Activated T-helper 1 cell treated with anti-CD3 and anti-CD28 coated beads, Interleukin-12 subunit alpha, Interleukin-12 subunit beta, Interleukin-2, Interleukin-4 antibody, amounts not matched to agents 30 ng/mL and 10 ng/mL and 1 ng/mL, durations not matched to agents 14 hours and 24 hours and 36 hours (primary cell): ENCODE measurements at regions not wholly inside any gene's neighbourhood (a gene's known extent, or its start where the extent isn't known, plus 50 kb on each side); places are given as distances from the start of the nearest gene placed in this dataset.
"Not testable (repeated sequence)": the region's sequence is repeated elsewhere in the genome, so short reads cannot be mapped to it uniquely, and the experiment has no call there.

ENCODE experiments used
- DNase-seq: peaks from one replicate; pipeline ENCODE4 v3.0.0; 2021; ENCODE audit warnings: low spot score
- H3K27ac Mint-ChIP-seq: one replicate; pipeline ENCODE4 v1.8.0; 2021; ENCODE audit warnings: mild to moderate bottlenecking, mixed read lengths
- H3K27me3 Mint-ChIP-seq: one replicate; pipeline ENCODE4 v1.8.0; 2022; ENCODE audit warnings: mild to moderate bottlenecking, moderate library complexity, mixed read lengths; ENCODE audit not compliant: insufficient read depth
- H3K36me3 Mint-ChIP-seq: one replicate; pipeline ENCODE4 v1.8.0; 2021; ENCODE audit warnings: low read depth, mixed read lengths
- H3K4me1 Mint-ChIP-seq: one replicate; pipeline ENCODE4 v1.8.0; 2021; ENCODE audit warnings: low read depth, mixed read lengths
- H3K4me3 Mint-ChIP-seq: one replicate; pipeline ENCODE4 v1.8.0; 2021; ENCODE audit warnings: mild to moderate bottlenecking, moderate library complexity, mixed read lengths
- H3K9me3 Mint-ChIP-seq: one replicate; pipeline ENCODE4 v1.8.0; 2021; ENCODE audit warnings: mixed read lengths
- intact Hi-C: fragments of 100-400 bp; cut with micrococcal nuclease; formaldehyde crosslinking; loops from one replicate; pipeline ENCODE4 v1.15.1; 2024

- H3K4me1 Mint-ChIP-seq, DNase-seq, H3K9me3 Mint-ChIP-seq, H3K4me3 Mint-ChIP-seq, H3K27ac Mint-ChIP-seq, intact Hi-C loops, H3K36me3 Mint-ChIP-seq: not testable (repeated sequence)
- peaks cover 26% of the 10 kb centered on the region for H3K27me3 Mint-ChIP-seq
Measured at GRCh38 chr1:66466695-66467094, 67.3 kb upstream of the SGIP1 start.

- H3K9me3 Mint-ChIP-seq = no peaks in the 10 kb centered on the region
- H3K27me3 Mint-ChIP-seq = peaks cover 29% of the 10 kb centered on the region
Measured at GRCh38 chr1:66468722-66469121, 65.2 kb upstream of the SGIP1 start.

DNA sequence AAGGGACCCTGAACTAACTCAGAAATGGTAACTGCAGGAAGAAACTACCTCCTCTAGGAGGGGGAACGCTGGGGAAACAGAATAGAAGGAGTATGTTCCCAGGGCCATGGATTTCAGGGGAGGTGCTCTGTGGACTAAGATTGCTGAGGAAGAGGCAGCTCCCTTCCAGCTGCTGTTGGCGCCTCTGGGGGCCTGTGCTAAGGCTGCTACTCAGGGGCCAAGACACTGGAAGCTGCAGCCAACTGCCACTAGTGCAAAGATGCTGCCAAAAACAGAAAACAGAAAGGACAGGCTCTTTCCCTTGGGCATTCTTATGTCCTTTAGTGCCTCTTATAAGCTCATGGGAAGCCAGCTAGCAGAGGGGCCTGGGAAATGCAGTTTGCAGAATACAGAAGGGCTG, 58.0 kb upstream of the SGIP1 start:
- Mint-ChIP-seq H3K27me3 (peaks cover 9% of the 10 kb centered on the region), H3K9me3 (no peaks in the 10 kb centered on the region), H3K36me3 (no peaks in the 10 kb centered on the region), H3K27ac (no peak overlapping the region), H3K4me1 (no peaks in the 10 kb centered on the region), H3K4me3 (no peak overlapping the region)
- DNase-seq = no peak
- intact Hi-C loops = no loop called here

More at GRCh38 chr1:66468722-66469121, 65.2 kb upstream of the SGIP1 start:
- Mint-ChIP-seq H3K36me3 (no peaks in the 10 kb centered on the region), H3K4me3 (no peak overlapping the region), H3K4me1 (no peaks in the 10 kb centered on the region), H3K27ac (no peak overlapping the region)
- no peak for DNase-seq
- intact Hi-C loops = no loop called here

DNA sequence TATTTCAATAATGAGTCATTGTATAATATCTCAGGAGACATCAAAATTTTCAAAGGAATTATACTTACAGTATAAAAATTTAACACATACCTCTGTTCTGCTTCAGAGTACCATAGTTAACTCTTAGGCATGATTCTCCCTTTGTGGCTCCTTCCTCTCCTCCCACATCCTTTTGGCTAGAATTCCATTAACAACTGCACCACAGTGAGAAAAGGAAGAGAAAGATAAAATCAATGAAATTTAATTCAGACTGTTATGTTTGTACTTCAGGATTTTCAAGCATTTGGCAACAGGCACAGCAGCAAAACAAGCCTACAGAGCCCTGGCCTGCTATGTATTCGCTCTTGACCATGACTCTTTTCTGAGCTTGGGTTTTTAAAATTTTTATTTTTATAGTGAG, 57.2 kb upstream of the SGIP1 start:
- no peak overlapping the region for H3K4me3 Mint-ChIP-seq
- intact Hi-C loops = no loop called here
- peaks cover 9% of the 10 kb centered on the region for H3K27me3 Mint-ChIP-seq
- H3K9me3 Mint-ChIP-seq = no peaks in the 10 kb centered on the region
- H3K36me3 Mint-ChIP-seq = no peaks in the 10 kb centered on the region
- no peak for DNase-seq
- H3K4me1 Mint-ChIP-seq = no peaks in the 10 kb centered on the region
- no peak overlapping the region for H3K27ac Mint-ChIP-seq

GRCh38 chr1:66478116-66478515, 55.8 kb upstream of the SGIP1 start:
- Mint-ChIP-seq H3K9me3 (no peaks in the 10 kb centered on the region), H3K27me3 (peaks cover 6% of the 10 kb centered on the region), H3K36me3 (no peaks in the 10 kb centered on the region), H3K4me3 (no peak overlapping the region), H3K27ac (no peak overlapping the region), H3K4me1 (no peaks in the 10 kb centered on the region)
- DNase-seq = no peak
- intact Hi-C loops = no loop called here

DNA sequence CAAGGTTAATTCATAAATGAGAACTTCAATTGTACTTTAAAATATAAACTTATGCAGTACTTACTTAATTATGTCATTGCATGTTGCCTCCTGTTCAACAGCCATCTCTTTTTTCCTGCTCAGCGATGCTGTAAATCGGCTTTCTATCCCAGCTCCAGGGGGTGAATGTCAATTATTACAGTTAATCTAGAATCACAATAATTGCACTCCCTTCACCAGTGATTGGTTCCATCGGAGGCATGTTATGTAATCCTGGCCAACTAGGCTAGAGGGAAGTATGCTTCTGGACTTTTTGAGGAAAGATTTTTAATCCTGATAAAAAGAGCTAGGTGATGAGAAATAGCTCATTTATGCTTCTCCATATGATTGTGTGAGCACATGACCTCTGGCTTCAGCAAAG, 53.8 kb upstream of the SGIP1 start:
- Mint-ChIP-seq H3K4me3 (no peak overlapping the region), H3K4me1 (no peaks in the 10 kb centered on the region), H3K27ac (no peak overlapping the region), H3K27me3 (peaks cover 6% of the 10 kb centered on the region), H3K9me3 (no peaks in the 10 kb centered on the region), H3K36me3 (no peaks in the 10 kb centered on the region)
- no peak for DNase-seq
- intact Hi-C loops = no loop called here

- H3K4me1 Mint-ChIP-seq, H3K9me3 Mint-ChIP-seq, intact Hi-C loops, H3K27me3 Mint-ChIP-seq, H3K27ac Mint-ChIP-seq, H3K36me3 Mint-ChIP-seq, DNase-seq, H3K4me3 Mint-ChIP-seq: not testable (repeated sequence)
Measured at GRCh38 chr1:66481215-66481614, 52.7 kb upstream of the SGIP1 start.
